ENCODE measurements at regions not wholly inside any gene's neighbourhood (a gene's known extent, or its start where the extent isn't known, plus 50 kb on each side); places are given as distances from the start of the nearest gene placed in this dataset.

GRCh38 chr2:234689911-234690379 is 193.1 kb upstream of the ARL4C start:
- H3K36me3 Mint-ChIP-seq: no peaks in the 10 kb centered on the region
- H3K9me3 Mint-ChIP-seq: peaks cover 0 to 4% of the 10 kb centered on the region in 2 donors
- ATAC-seq: no peak
- H3K27ac Mint-ChIP-seq: no peak overlapping the region
- no peak for DNase-seq (ENCODE audit: low spot score in 2 of 2)

GRCh38 chr2:234687718-234688475 is 191.0 kb upstream of the ARL4C start:
- H3K9me3 Mint-ChIP-seq: peaks cover 0 to 3% of the 10 kb centered on the region in 2 donors
- no peak for DNase-seq (ENCODE audit: low spot score in 2 of 2)
- H3K36me3 Mint-ChIP-seq: no peaks in the 10 kb centered on the region
- H3K27ac Mint-ChIP-seq: no peak overlapping the region
- ATAC-seq: no peak

- ATAC-seq (no peak), DNase-seq (ENCODE audit: low spot score in 2 of 2) (no peak)
- Mint-ChIP-seq H3K27ac (no peak overlapping the region), H3K36me3 (no peaks in the 10 kb centered on the region), H3K9me3 (peaks cover 0 to 7% of the 10 kb centered on the region in 2 donors)
These were observed 189.4 kb upstream of the ARL4C start for GRCh38 chr2:234686088-234686890.

- Mint-ChIP-seq H3K36me3 (no peaks in the 10 kb centered on the region), H3K27ac (no peak overlapping the region), H3K9me3 (peaks cover 0 to 7% of the 10 kb centered on the region in 2 donors)
- ATAC-seq (no peak), DNase-seq (ENCODE audit: low spot score in 2 of 2) (no peak)
These were observed 187.6 kb upstream of the ARL4C start for GRCh38 chr2:234684466-234684865.

- Mint-ChIP-seq H3K27ac (no peak overlapping the region), H3K9me3 (peaks cover 0 to 7% of the 10 kb centered on the region in 2 donors), H3K36me3 (no peaks in the 10 kb centered on the region)
- ATAC-seq (no peak), DNase-seq (ENCODE audit: low spot score in 2 of 2) (no peak)
These were observed 187.1 kb upstream of the ARL4C start for GRCh38 chr2:234683950-234684349.

GRCh38 chr2:234682492-234683228 is 185.8 kb upstream of the ARL4C start:
- no peak for ATAC-seq
- no peak for DNase-seq (ENCODE audit: low spot score in 2 of 2)
- no peaks in the 10 kb centered on the region for H3K36me3 Mint-ChIP-seq
- peaks cover 0 to 7% of the 10 kb centered on the region in 2 donors for H3K9me3 Mint-ChIP-seq
- H3K27ac Mint-ChIP-seq: no peak overlapping the region

GRCh38 chr2:234680688-234681619 is 184.1 kb upstream of the ARL4C start:
- Mint-ChIP-seq H3K9me3 (peaks cover 0 to 7% of the 10 kb centered on the region in 2 donors), H3K36me3 (no peaks in the 10 kb centered on the region), H3K27ac (no peak overlapping the region)
- ATAC-seq (no peak), DNase-seq (ENCODE audit: low spot score in 2 of 2) (no peak)

- ATAC-seq (no peak), DNase-seq (ENCODE audit: low spot score in 2 of 2) (no peak)
- Mint-ChIP-seq H3K9me3 (peaks cover 0 to 7% of the 10 kb centered on the region in 2 donors), H3K36me3 (no peaks in the 10 kb centered on the region), H3K27ac (no peak overlapping the region)
These were observed 183.1 kb upstream of the ARL4C start for GRCh38 chr2:234679741-234680687.

- Mint-ChIP-seq H3K9me3 (peaks cover 0 to 7% of the 10 kb centered on the region in 2 donors), H3K27ac (no peak overlapping the region), H3K36me3 (no peaks in the 10 kb centered on the region)
- DNase-seq (ENCODE audit: low spot score in 2 of 2) (no peak), ATAC-seq (no peak)
These were observed 182.4 kb upstream of the ARL4C start for GRCh38 chr2:234679301-234679740.

GRCh38 chr2:234678711-234679110 is 181.8 kb upstream of the ARL4C start:
- ATAC-seq (no peak), DNase-seq (ENCODE audit: low spot score in 2 of 2) (no peak)
- no peaks in the 10 kb centered on the region for H3K36me3 Mint-ChIP-seq
- H3K27ac Mint-ChIP-seq: no peak overlapping the region
- peaks cover 0 to 7% of the 10 kb centered on the region in 2 donors for H3K9me3 Mint-ChIP-seq

- no peak overlapping the region for H3K27ac Mint-ChIP-seq
- DNase-seq (ENCODE audit: low spot score in 2 of 2): no peak
- no peak for ATAC-seq
- peaks cover 0 to 5% of the 10 kb centered on the region in 2 donors for H3K9me3 Mint-ChIP-seq
- no peaks in the 10 kb centered on the region for H3K36me3 Mint-ChIP-seq
These were observed 181.1 kb upstream of the ARL4C start for GRCh38 chr2:234677758-234678538.

GRCh38 chr2:234676783-234677450 is 180.0 kb upstream of the ARL4C start:
- DNase-seq (ENCODE audit: low spot score in 2 of 2) (no peak), ATAC-seq (no peak)
- no peaks in the 10 kb centered on the region for H3K36me3 Mint-ChIP-seq
- H3K27ac Mint-ChIP-seq: no peak overlapping the region
- H3K9me3 Mint-ChIP-seq: no peaks in the 10 kb centered on the region

GRCh38 chr2:234676109-234676782 is 179.4 kb upstream of the ARL4C start:
- no peak overlapping the region for H3K27ac Mint-ChIP-seq
- no peaks in the 10 kb centered on the region for H3K36me3 Mint-ChIP-seq
- ATAC-seq: no peak
- no peaks in the 10 kb centered on the region for H3K9me3 Mint-ChIP-seq
- DNase-seq (ENCODE audit: low spot score in 2 of 2): no peak

Measured in activated naive CD4-positive, alpha-beta T cell treated with anti-CD3 and anti-CD28 coated beads, Interleukin-2, amount 50 U/mL, for 72 hours (primary cell).